GM12892 (cell line): ENCODE measurements at regions not wholly inside any gene's neighbourhood (a gene's known extent, or its start where the extent isn't known, plus 50 kb on each side); places are given as distances from the start of the nearest gene placed in this dataset.

Experiments used
- POLR2A ChIP-seq: IDR thresholded peaks from 2 replicates; pipeline ENCODE4 v1.6.1; 2011; ENCODE audit warnings: low read depth, low read length, control low read depth
- POLR2AphosphoS5 ChIP-seq: IDR thresholded peaks from 2 replicates; pipeline ENCODE4 v1.6.1; 2011; ENCODE audit warnings: low read depth, low read length, control low read depth

- TF ChIP-seq POLR2AphosphoS5, result no peak
- TF ChIP-seq POLR2A, result no peak
Observed at GRCh38 chr9:129282731-129283211, 104.7 kb upstream of the IER5L start.
